Nephron (organoid): ENCODE measurements at regions not wholly inside any gene's neighbourhood (a gene's known extent, or its start where the extent isn't known, plus 50 kb on each side); places are given as distances from the start of the nearest gene placed in this dataset.

ENCODE experiments used
- H3K27ac Mint-ChIP-seq, 3 experiments: 2 replicates each; pipeline ENCODE4 v1.8.0; 2020; ENCODE audit warnings: mixed read lengths in 3 of 3, mild to moderate bottlenecking in 2 of 3, moderate library complexity in 1 of 3
- H3K27me3 Mint-ChIP-seq: 2 replicates; pipeline ENCODE4 v1.8.0; 2021; ENCODE audit warnings: low read depth, mild to moderate bottlenecking, moderate library complexity, mixed read lengths
- H3K36me3 Mint-ChIP-seq: 2 replicates; pipeline ENCODE4 v1.8.0; 2020; ENCODE audit warnings: low read depth, mixed read lengths
- H3K4me1 Mint-ChIP-seq: 2 replicates; pipeline ENCODE4 v1.8.0; 2020; ENCODE audit warnings: mixed read lengths
- H3K4me3 Mint-ChIP-seq, 3 experiments: 2 replicates each; pipeline ENCODE4 v1.8.0; 2020; ENCODE audit warnings: mild to moderate bottlenecking in 3 of 3, mixed read lengths in 3 of 3, moderate library complexity in 2 of 3
- H3K9me3 Mint-ChIP-seq: 2 replicates; pipeline ENCODE4 v1.8.0; 2020; ENCODE audit warnings: mixed read lengths
- TF ChIP-seq, protein P1 (sequence below), 3 experiments: fragments of 200-600 bp; sonication (generic); IDR thresholded peaks; one replicate each; pipeline ENCODE4 v1.5.0; 2021; ENCODE audit warnings: antibody characterized with exemption in 3 of 3; ENCODE audit not compliant: unreplicated experiment in 3 of 3

GRCh38 chr2:104757056-104757455 lies 96.9 kb upstream of the POU3F3 start:
- H3K36me3 Mint-ChIP-seq: no peaks in the 10 kb centered on the region
- TF ChIP-seq, protein P1, sequence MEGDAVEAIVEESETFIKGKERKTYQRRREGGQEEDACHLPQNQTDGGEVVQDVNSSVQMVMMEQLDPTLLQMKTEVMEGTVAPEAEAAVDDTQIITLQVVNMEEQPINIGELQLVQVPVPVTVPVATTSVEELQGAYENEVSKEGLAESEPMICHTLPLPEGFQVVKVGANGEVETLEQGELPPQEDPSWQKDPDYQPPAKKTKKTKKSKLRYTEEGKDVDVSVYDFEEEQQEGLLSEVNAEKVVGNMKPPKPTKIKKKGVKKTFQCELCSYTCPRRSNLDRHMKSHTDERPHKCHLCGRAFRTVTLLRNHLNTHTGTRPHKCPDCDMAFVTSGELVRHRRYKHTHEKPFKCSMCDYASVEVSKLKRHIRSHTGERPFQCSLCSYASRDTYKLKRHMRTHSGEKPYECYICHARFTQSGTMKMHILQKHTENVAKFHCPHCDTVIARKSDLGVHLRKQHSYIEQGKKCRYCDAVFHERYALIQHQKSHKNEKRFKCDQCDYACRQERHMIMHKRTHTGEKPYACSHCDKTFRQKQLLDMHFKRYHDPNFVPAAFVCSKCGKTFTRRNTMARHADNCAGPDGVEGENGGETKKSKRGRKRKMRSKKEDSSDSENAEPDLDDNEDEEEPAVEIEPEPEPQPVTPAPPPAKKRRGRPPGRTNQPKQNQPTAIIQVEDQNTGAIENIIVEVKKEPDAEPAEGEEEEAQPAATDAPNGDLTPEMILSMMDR (IDR thresholded peaks at IDR 0.05; ENCODE audit: unreplicated experiment in 3 of 3): no peak
- H3K9me3 Mint-ChIP-seq: no peaks in the 10 kb centered on the region
- peaks cover 10% of the 10 kb centered on the region for H3K27me3 Mint-ChIP-seq
- no peak overlapping the region for H3K4me3 Mint-ChIP-seq
- no peak overlapping the region for H3K27ac Mint-ChIP-seq
- peaks cover 9% of the 10 kb centered on the region for H3K4me1 Mint-ChIP-seq

DNA sequence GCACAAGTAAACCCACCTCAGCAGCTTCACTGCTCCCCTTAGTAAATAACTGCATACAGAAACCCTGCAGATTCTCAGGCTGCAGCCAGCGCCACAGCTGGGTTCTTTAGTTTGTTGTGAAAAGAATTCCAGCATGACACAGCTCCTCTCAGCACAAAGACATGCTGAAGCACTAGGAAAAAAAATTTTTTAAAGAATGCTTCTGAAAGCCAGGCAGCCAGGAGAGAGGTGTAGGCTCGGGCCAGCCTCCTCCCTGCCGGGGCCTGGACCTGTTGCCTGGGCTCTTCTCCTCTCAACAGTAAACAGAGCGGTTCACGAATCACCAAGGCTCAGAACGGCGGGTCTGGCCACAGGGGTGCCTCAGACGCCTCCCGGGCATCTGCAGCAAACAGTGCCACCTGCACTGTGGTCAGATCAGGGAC lies 95.7 kb upstream of the POU3F3 start:
- TF ChIP-seq, protein P1 (IDR thresholded peaks at IDR 0.05; ENCODE audit: unreplicated experiment in 3 of 3): no peak
- Mint-ChIP-seq H3K27ac (peak overlapping the region in 1 of 3 experiments; percentile 37), H3K9me3 (no peaks in the 10 kb centered on the region), H3K4me3 (no peak overlapping the region), H3K36me3 (no peaks in the 10 kb centered on the region), H3K27me3 (peaks cover 19% of the 10 kb centered on the region), H3K4me1 (peaks cover 9% of the 10 kb centered on the region)

DNA sequence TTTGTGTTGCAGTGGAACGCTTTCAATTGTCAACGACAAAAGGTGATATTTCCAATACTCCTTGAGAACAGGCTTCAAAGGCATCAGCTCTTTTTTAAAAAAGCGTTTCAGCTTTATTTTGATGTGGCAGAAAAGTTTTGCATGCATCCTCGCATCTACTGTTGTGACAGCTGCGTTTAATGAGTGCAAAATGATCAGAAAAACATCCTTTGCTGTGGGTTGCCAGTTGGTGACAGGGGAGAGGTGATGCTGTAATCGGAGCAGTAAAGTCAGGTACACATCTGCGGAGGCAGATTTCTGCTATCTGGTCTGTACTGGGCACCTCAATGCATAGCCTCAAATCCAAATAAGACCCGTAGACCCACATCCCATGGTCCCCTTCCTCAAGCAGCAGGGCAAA lies 91.9 kb upstream of the POU3F3 start:
- Mint-ChIP-seq H3K27ac (no peak overlapping the region), H3K36me3 (no peaks in the 10 kb centered on the region), H3K27me3 (peaks cover 13% of the 10 kb centered on the region), H3K9me3 (no peaks in the 10 kb centered on the region), H3K4me1 (peaks cover 9% of the 10 kb centered on the region), H3K4me3 (no peak overlapping the region)
- TF ChIP-seq, protein P1 (IDR thresholded peaks at IDR 0.05; ENCODE audit: unreplicated experiment in 3 of 3): no peak

DNA sequence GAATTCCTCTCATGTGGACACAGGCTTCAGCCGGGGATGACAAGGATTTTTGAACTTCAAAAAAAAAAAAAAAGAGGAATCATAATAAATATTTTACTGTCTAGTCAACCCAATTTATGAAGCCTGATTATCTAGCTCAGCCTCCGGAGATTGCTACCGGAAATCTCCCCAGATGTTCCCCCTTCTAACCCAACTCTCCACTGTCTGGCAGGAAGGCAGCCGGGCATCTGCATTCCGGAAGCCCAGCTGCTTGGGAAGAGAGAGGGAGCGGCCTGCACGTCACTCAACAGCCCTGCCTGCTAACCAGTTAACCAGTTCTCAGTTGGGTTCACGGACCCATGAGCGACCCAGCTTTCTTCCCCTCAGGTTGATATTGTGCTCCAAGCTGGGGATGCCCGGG lies 87.2 kb upstream of the POU3F3 start:
- H3K27ac Mint-ChIP-seq: no peak overlapping the region
- TF ChIP-seq, protein P1 (IDR thresholded peaks at IDR 0.05; ENCODE audit: unreplicated experiment in 3 of 3): no peak
- peaks cover 5% of the 10 kb centered on the region for H3K9me3 Mint-ChIP-seq
- no peak overlapping the region for H3K4me3 Mint-ChIP-seq
- H3K4me1 Mint-ChIP-seq: no peaks in the 10 kb centered on the region
- no peaks in the 10 kb centered on the region for H3K36me3 Mint-ChIP-seq
- H3K27me3 Mint-ChIP-seq: peaks cover 13% of the 10 kb centered on the region

GRCh38 chr2:104768694-104769093 lies 85.2 kb upstream of the POU3F3 start:
- Mint-ChIP-seq H3K9me3 (peaks cover 5% of the 10 kb centered on the region), H3K27ac (no peak overlapping the region), H3K4me3 (no peak overlapping the region), H3K27me3 (no peaks in the 10 kb centered on the region), H3K4me1 (no peaks in the 10 kb centered on the region), H3K36me3 (no peaks in the 10 kb centered on the region)
- TF ChIP-seq, protein P1 (IDR thresholded peaks at IDR 0.05; ENCODE audit: unreplicated experiment in 3 of 3): no peak

DNA sequence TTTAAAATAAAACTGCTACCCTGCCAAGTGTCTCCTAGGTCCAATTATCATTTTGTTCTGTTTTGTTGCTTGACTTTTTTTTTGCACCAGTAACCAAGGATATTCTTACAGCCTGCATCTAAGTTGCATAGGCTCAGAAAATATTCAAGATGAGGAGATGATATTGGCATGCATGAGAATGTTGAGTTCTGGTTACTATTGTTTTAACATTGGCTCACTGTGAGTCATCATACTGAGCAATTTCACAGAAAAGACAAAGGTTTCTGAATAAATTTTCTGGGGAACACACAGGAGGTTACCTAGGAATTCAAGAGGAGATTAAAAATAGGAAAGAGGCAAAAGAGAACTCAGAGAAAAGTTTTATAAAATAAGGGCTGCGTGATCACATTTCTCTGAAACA lies 84.8 kb upstream of the POU3F3 start:
- TF ChIP-seq, protein P1 (IDR thresholded peaks at IDR 0.05; ENCODE audit: unreplicated experiment in 3 of 3): no peak
- no peaks in the 10 kb centered on the region for H3K27me3 Mint-ChIP-seq
- H3K9me3 Mint-ChIP-seq: peaks cover 5% of the 10 kb centered on the region
- H3K4me3 Mint-ChIP-seq: no peak overlapping the region
- H3K36me3 Mint-ChIP-seq: no peaks in the 10 kb centered on the region
- no peaks in the 10 kb centered on the region for H3K4me1 Mint-ChIP-seq
- H3K27ac Mint-ChIP-seq: no peak overlapping the region
